ENCODE measurements at regions not wholly inside any gene's neighbourhood (a gene's known extent, or its start where the extent isn't known, plus 50 kb on each side); places are given as distances from the start of the nearest gene placed in this dataset.
"Not testable (repeated sequence)": the region's sequence is repeated elsewhere in the genome, so short reads cannot be mapped to it uniquely, and the experiment has no call there.

GRCh38 chr10:80771902-80772555 lies 234.3 kb downstream of the SH2D4B start:
- H3K27ac ChIP-seq (ENCODE audit: low read depth, low read length), result no peak overlapping the region
- no peaks in the 10 kb centered on the region for H3K36me3 ChIP-seq (ENCODE audit: insufficient read depth, low read length)
- H3K4me1 ChIP-seq (ENCODE audit: control insufficient read depth, insufficient read depth, low read length, unreplicated experiment), result no peaks in the 10 kb centered on the region
- no peak overlapping the region for H3K4me3 ChIP-seq (ENCODE audit: low read depth, low read length)
- H3K27me3 ChIP-seq (ENCODE audit: insufficient read depth, low read length), result no peaks in the 10 kb centered on the region
- no peak overlapping the region for H2AFZ ChIP-seq (ENCODE audit: low read length, unreplicated experiment)
- H3K79me2 ChIP-seq (ENCODE audit: control insufficient read depth, insufficient read depth, low read length, unreplicated experiment), result no peaks in the 10 kb centered on the region

- H3K4me3 ChIP-seq (ENCODE audit: low read depth, low read length), result no peak overlapping the region
- no peaks in the 10 kb centered on the region for H3K79me2 ChIP-seq (ENCODE audit: control insufficient read depth, insufficient read depth, low read length, unreplicated experiment)
- no peaks in the 10 kb centered on the region for H3K4me1 ChIP-seq (ENCODE audit: control insufficient read depth, insufficient read depth, low read length, unreplicated experiment)
- H3K27me3 ChIP-seq (ENCODE audit: insufficient read depth, low read length), result no peaks in the 10 kb centered on the region
- H3K27ac ChIP-seq (ENCODE audit: low read depth, low read length), result no peak overlapping the region
- H3K36me3 ChIP-seq (ENCODE audit: insufficient read depth, low read length), result no peaks in the 10 kb centered on the region
- H2AFZ ChIP-seq (ENCODE audit: low read length, unreplicated experiment), result no peak overlapping the region
Measured at GRCh38 chr10:80772596-80772995, 234.9 kb downstream of the SH2D4B start.

- H3K36me3 ChIP-seq (ENCODE audit: insufficient read depth, low read length), result no peaks in the 10 kb centered on the region
- no peak overlapping the region for H3K4me3 ChIP-seq (ENCODE audit: low read depth, low read length)
- H3K4me1 ChIP-seq (ENCODE audit: control insufficient read depth, insufficient read depth, low read length, unreplicated experiment), result no peaks in the 10 kb centered on the region
- H2AFZ ChIP-seq (ENCODE audit: low read length, unreplicated experiment), result no peak overlapping the region
- no peak overlapping the region for H3K27ac ChIP-seq (ENCODE audit: low read depth, low read length)
- no peaks in the 10 kb centered on the region for H3K27me3 ChIP-seq (ENCODE audit: insufficient read depth, low read length)
- no peaks in the 10 kb centered on the region for H3K79me2 ChIP-seq (ENCODE audit: control insufficient read depth, insufficient read depth, low read length, unreplicated experiment)
Measured at GRCh38 chr10:80784695-80785094, 247.0 kb downstream of the SH2D4B start.

GRCh38 chr10:80786322-80786721 lies 248.6 kb downstream of the SH2D4B start:
- no peaks in the 10 kb centered on the region for H3K79me2 ChIP-seq (ENCODE audit: control insufficient read depth, insufficient read depth, low read length, unreplicated experiment)
- no peaks in the 10 kb centered on the region for H3K27me3 ChIP-seq (ENCODE audit: insufficient read depth, low read length)
- no peak overlapping the region for H3K4me3 ChIP-seq (ENCODE audit: low read depth, low read length)
- H3K4me1 ChIP-seq (ENCODE audit: control insufficient read depth, insufficient read depth, low read length, unreplicated experiment), result no peaks in the 10 kb centered on the region
- no peak overlapping the region for H3K27ac ChIP-seq (ENCODE audit: low read depth, low read length)
- no peak overlapping the region for H2AFZ ChIP-seq (ENCODE audit: low read length, unreplicated experiment)
- H3K36me3 ChIP-seq (ENCODE audit: insufficient read depth, low read length), result no peaks in the 10 kb centered on the region

GRCh38 chr10:80787952-80788351 lies 250.2 kb downstream of the SH2D4B start:
- no peaks in the 10 kb centered on the region for H3K79me2 ChIP-seq (ENCODE audit: control insufficient read depth, insufficient read depth, low read length, unreplicated experiment)
- H3K27ac ChIP-seq (ENCODE audit: low read depth, low read length), result no peak overlapping the region
- no peaks in the 10 kb centered on the region for H3K36me3 ChIP-seq (ENCODE audit: insufficient read depth, low read length)
- H3K4me3 ChIP-seq (ENCODE audit: low read depth, low read length), result no peak overlapping the region
- H2AFZ ChIP-seq (ENCODE audit: low read length, unreplicated experiment), result no peak overlapping the region
- H3K27me3 ChIP-seq (ENCODE audit: insufficient read depth, low read length), result no peaks in the 10 kb centered on the region
- H3K4me1 ChIP-seq (ENCODE audit: control insufficient read depth, insufficient read depth, low read length, unreplicated experiment), result no peaks in the 10 kb centered on the region

GRCh38 chr10:80794994-80795393 lies 257.3 kb downstream of the SH2D4B start:
- Histone ChIP-seq H3K27ac (ENCODE audit: low read depth, low read length) (no peak overlapping the region), H3K36me3 (ENCODE audit: insufficient read depth, low read length) (no peaks in the 10 kb centered on the region), H3K4me3 (ENCODE audit: low read depth, low read length) (no peak overlapping the region), H3K4me1 (ENCODE audit: control insufficient read depth, insufficient read depth, low read length, unreplicated experiment) (no peaks in the 10 kb centered on the region), H2AFZ (ENCODE audit: low read length, unreplicated experiment) (no peak overlapping the region), H3K27me3 (ENCODE audit: insufficient read depth, low read length) (no peaks in the 10 kb centered on the region), H3K79me2 (ENCODE audit: control insufficient read depth, insufficient read depth, low read length, unreplicated experiment) (no peaks in the 10 kb centered on the region)

GRCh38 chr10:80805343-80806020 lies 267.8 kb downstream of the SH2D4B start:
- no peak overlapping the region for H3K4me3 ChIP-seq (ENCODE audit: low read depth, low read length)
- H2AFZ ChIP-seq (ENCODE audit: low read length, unreplicated experiment), result no peak overlapping the region
- H3K79me2 ChIP-seq (ENCODE audit: control insufficient read depth, insufficient read depth, low read length, unreplicated experiment), result no peaks in the 10 kb centered on the region

GRCh38 chr10:80814147-80814652 lies 276.5 kb downstream of the SH2D4B start:
- Histone ChIP-seq H3K27me3 (ENCODE audit: insufficient read depth, low read length) (no peaks in the 10 kb centered on the region), H3K4me1 (ENCODE audit: control insufficient read depth, insufficient read depth, low read length, unreplicated experiment) (no peaks in the 10 kb centered on the region), H2AFZ (ENCODE audit: low read length, unreplicated experiment) (no peak overlapping the region), H3K4me3 (ENCODE audit: low read depth, low read length) (no peak overlapping the region), H3K36me3 (ENCODE audit: insufficient read depth, low read length) (no peaks in the 10 kb centered on the region), H3K27ac (ENCODE audit: low read depth, low read length) (no peak overlapping the region), H3K79me2 (ENCODE audit: control insufficient read depth, insufficient read depth, low read length, unreplicated experiment) (no peaks in the 10 kb centered on the region)

More at GRCh38 chr10:80805343-80806020, 267.8 kb downstream of the SH2D4B start:
- H3K4me1 ChIP-seq (ENCODE audit: control insufficient read depth, insufficient read depth, low read length, unreplicated experiment), result no peaks in the 10 kb centered on the region
- no peaks in the 10 kb centered on the region for H3K36me3 ChIP-seq (ENCODE audit: insufficient read depth, low read length)
- H3K27me3 ChIP-seq (ENCODE audit: insufficient read depth, low read length), result no peaks in the 10 kb centered on the region
- no peak overlapping the region for H3K27ac ChIP-seq (ENCODE audit: low read depth, low read length)

- Histone ChIP-seq H3K4me1 (ENCODE audit: control insufficient read depth, insufficient read depth, low read length, unreplicated experiment) (no peaks in the 10 kb centered on the region), H3K27me3 (ENCODE audit: insufficient read depth, low read length) (no peaks in the 10 kb centered on the region), H3K36me3 (ENCODE audit: insufficient read depth, low read length) (no peaks in the 10 kb centered on the region), H3K27ac (ENCODE audit: low read depth, low read length) (no peak overlapping the region), H3K79me2 (ENCODE audit: control insufficient read depth, insufficient read depth, low read length, unreplicated experiment) (no peaks in the 10 kb centered on the region), H3K4me3 (ENCODE audit: low read depth, low read length) (no peak overlapping the region), H2AFZ (ENCODE audit: low read length, unreplicated experiment) (no peak overlapping the region)
Measured at GRCh38 chr10:80829151-80829550, 291.4 kb downstream of the SH2D4B start.

- H2AFZ ChIP-seq (ENCODE audit: low read length, unreplicated experiment), result no peak overlapping the region
- no peaks in the 10 kb centered on the region for H3K27me3 ChIP-seq (ENCODE audit: insufficient read depth, low read length)
- H3K36me3 ChIP-seq (ENCODE audit: insufficient read depth, low read length), result no peaks in the 10 kb centered on the region
- no peak overlapping the region for H3K4me3 ChIP-seq (ENCODE audit: low read depth, low read length)
- no peaks in the 10 kb centered on the region for H3K4me1 ChIP-seq (ENCODE audit: control insufficient read depth, insufficient read depth, low read length, unreplicated experiment)
- H3K79me2 ChIP-seq (ENCODE audit: control insufficient read depth, insufficient read depth, low read length, unreplicated experiment), result no peaks in the 10 kb centered on the region
- H3K27ac ChIP-seq (ENCODE audit: low read depth, low read length), result no peak overlapping the region
Measured at GRCh38 chr10:80829562-80829961, 291.9 kb downstream of the SH2D4B start.

GRCh38 chr10:80832693-80833092 lies 295.0 kb downstream of the SH2D4B start:
- not testable (repeated sequence) for H3K27ac ChIP-seq (ENCODE audit: low read depth, low read length); H3K4me3 ChIP-seq (ENCODE audit: low read depth, low read length); H3K79me2 ChIP-seq (ENCODE audit: control insufficient read depth, insufficient read depth, low read length, unreplicated experiment); H2AFZ ChIP-seq (ENCODE audit: low read length, unreplicated experiment); H3K27me3 ChIP-seq (ENCODE audit: insufficient read depth, low read length); H3K36me3 ChIP-seq (ENCODE audit: insufficient read depth, low read length); H3K4me1 ChIP-seq (ENCODE audit: control insufficient read depth, insufficient read depth, low read length, unreplicated experiment)
